ENCODE measurements at regions not wholly inside any gene's neighbourhood (a gene's known extent, or its start where the extent isn't known, plus 50 kb on each side); places are given as distances from the start of the nearest gene placed in this dataset.

GRCh38 chr7:131242123-131242650 lies 85.5 kb upstream of the MKLN1 start:
- no peak for ATAC-seq
- Histone ChIP-seq H3K27ac (no peak overlapping the region), H3K36me3 (no peaks in the 10 kb centered on the region)

GRCh38 chr7:131244259-131244852 lies 83.3 kb upstream of the MKLN1 start:
- Histone ChIP-seq H3K27ac (no peak overlapping the region), H3K9me3 (no peaks in the 10 kb centered on the region), H3K4me3 (no peak overlapping the region), H3K4me1 (no peaks in the 10 kb centered on the region), H3K36me3 (no peaks in the 10 kb centered on the region), H3K27me3 (no peaks in the 10 kb centered on the region)
- TF ChIP-seq POLR2A (IDR thresholded peaks at IDR 0.05) = no peak
- TF ChIP-seq, protein P1, sequence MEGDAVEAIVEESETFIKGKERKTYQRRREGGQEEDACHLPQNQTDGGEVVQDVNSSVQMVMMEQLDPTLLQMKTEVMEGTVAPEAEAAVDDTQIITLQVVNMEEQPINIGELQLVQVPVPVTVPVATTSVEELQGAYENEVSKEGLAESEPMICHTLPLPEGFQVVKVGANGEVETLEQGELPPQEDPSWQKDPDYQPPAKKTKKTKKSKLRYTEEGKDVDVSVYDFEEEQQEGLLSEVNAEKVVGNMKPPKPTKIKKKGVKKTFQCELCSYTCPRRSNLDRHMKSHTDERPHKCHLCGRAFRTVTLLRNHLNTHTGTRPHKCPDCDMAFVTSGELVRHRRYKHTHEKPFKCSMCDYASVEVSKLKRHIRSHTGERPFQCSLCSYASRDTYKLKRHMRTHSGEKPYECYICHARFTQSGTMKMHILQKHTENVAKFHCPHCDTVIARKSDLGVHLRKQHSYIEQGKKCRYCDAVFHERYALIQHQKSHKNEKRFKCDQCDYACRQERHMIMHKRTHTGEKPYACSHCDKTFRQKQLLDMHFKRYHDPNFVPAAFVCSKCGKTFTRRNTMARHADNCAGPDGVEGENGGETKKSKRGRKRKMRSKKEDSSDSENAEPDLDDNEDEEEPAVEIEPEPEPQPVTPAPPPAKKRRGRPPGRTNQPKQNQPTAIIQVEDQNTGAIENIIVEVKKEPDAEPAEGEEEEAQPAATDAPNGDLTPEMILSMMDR (IDR thresholded peaks at IDR 0.05) = no peak
- ATAC-seq (no peak), DNase-seq (no peak)
- 67% methylated on average over 7 of the region's 13 CpGs for WGBS (ENCODE audit: insufficient coverage, low coverage, low lambda C conversion rate, missing lambda C conversion rate)
- intact Hi-C loops (cut with DNase I) = no loop called here

More at GRCh38 chr7:131242123-131242650, 85.5 kb upstream of the MKLN1 start:
- no peak for DNase-seq
- intact Hi-C loops (cut with DNase I) = no loop called here
- Histone ChIP-seq H3K9me3 (no peaks in the 10 kb centered on the region), H3K4me1 (no peaks in the 10 kb centered on the region), H3K27me3 (no peaks in the 10 kb centered on the region), H3K4me3 (no peak overlapping the region)
- 86% methylated on average over 6 of the region's 10 CpGs for WGBS (ENCODE audit: insufficient coverage, low coverage, low lambda C conversion rate, missing lambda C conversion rate)
- TF ChIP-seq, protein P1 (IDR thresholded peaks at IDR 0.05) = no peak
- TF ChIP-seq POLR2A (IDR thresholded peaks at IDR 0.05) = no peak

GRCh38 chr7:131249003-131249402 lies 78.7 kb upstream of the MKLN1 start:
- no peak overlapping the region for H3K27ac ChIP-seq
- H3K4me3 ChIP-seq = no peak overlapping the region
- H3K4me1 ChIP-seq = no peaks in the 10 kb centered on the region
- no peaks in the 10 kb centered on the region for H3K9me3 ChIP-seq
- WGBS (ENCODE audit: insufficient coverage, low coverage, low lambda C conversion rate, missing lambda C conversion rate) = 20% methylated on average over 1 of the region's 1 CpG
- no peaks in the 10 kb centered on the region for H3K27me3 ChIP-seq
- ATAC-seq (peak in 1 of 4 donors; percentile 52), DNase-seq (no peak)
- no peaks in the 10 kb centered on the region for H3K36me3 ChIP-seq
- TF ChIP-seq, protein P1 (IDR thresholded peaks at IDR 0.05) = no peak
- TF ChIP-seq POLR2A (IDR thresholded peaks at IDR 0.05) = no peak
- intact Hi-C loops (cut with DNase I) = no loop called here

DNA sequence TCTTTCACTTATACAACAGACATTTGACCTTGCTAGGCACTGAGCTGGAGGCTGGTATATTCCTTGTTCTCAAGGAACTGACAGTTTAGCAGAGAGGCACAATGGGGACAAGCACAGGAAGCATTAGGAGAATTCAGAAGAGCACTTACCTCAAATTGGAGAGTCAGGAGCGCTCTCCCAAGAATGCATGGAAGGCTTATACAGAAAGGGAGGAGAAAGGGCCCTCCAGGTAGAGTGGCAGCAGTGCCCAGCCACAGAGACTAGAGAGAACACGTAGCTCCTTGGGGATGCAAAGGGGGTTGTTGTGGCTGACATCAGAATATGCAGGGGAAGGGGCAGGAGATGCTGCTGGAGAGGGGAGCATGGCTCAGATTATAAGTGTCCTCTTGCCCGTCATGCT lies 78.2 kb upstream of the MKLN1 start:
- ATAC-seq = no peak
- intact Hi-C loops (cut with DNase I) = no loop called here
- H3K27ac ChIP-seq = no peak overlapping the region

More for the DNA sequence above, 78.2 kb upstream of the MKLN1 start:
- Histone ChIP-seq H3K9me3 (no peaks in the 10 kb centered on the region), H3K4me1 (no peaks in the 10 kb centered on the region), H3K4me3 (no peak overlapping the region), H3K27me3 (no peaks in the 10 kb centered on the region), H3K36me3 (no peaks in the 10 kb centered on the region)
- WGBS (ENCODE audit: insufficient coverage, low coverage, low lambda C conversion rate, missing lambda C conversion rate) = 67% methylated on average over 1 of the region's 3 CpGs
- TF ChIP-seq, protein P1 (IDR thresholded peaks at IDR 0.05) = no peak
- TF ChIP-seq POLR2A (IDR thresholded peaks at IDR 0.05) = no peak
- DNase-seq = no peak
